ENCODE measurements at regions not wholly inside any gene's neighbourhood (a gene's known extent, or its start where the extent isn't known, plus 50 kb on each side); places are given as distances from the start of the nearest gene placed in this dataset.

DNA sequence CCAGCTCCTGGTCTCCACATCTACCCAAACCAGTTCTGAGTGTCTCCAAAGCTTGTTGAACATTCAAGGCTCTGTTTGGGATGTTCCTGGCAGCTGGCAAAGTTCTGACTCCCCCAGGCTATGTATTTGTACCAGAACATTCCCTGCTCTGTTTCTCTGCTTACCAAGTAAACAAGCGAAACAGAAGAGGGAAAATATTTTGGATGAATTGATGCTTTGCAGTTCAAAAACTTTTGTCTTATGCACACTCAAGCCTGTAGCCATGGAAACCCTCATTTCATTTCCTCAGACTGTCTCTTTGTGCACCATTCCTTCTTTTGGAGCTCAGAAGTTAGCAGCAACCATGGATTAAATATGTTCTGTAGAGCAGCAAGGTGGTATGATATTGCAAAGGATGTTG is 145.8 kb downstream of the ACTL7B start:
- no peak for DNase-seq (ENCODE audit: low spot score)
- in situ Hi-C loops (cut with MboI; ENCODE audit: low pct_unique_long_range_greater_than_20kb, low sequenced_read_pairs, unreplicated experiment) = no loop called here
- TF ChIP-seq, protein P1, sequence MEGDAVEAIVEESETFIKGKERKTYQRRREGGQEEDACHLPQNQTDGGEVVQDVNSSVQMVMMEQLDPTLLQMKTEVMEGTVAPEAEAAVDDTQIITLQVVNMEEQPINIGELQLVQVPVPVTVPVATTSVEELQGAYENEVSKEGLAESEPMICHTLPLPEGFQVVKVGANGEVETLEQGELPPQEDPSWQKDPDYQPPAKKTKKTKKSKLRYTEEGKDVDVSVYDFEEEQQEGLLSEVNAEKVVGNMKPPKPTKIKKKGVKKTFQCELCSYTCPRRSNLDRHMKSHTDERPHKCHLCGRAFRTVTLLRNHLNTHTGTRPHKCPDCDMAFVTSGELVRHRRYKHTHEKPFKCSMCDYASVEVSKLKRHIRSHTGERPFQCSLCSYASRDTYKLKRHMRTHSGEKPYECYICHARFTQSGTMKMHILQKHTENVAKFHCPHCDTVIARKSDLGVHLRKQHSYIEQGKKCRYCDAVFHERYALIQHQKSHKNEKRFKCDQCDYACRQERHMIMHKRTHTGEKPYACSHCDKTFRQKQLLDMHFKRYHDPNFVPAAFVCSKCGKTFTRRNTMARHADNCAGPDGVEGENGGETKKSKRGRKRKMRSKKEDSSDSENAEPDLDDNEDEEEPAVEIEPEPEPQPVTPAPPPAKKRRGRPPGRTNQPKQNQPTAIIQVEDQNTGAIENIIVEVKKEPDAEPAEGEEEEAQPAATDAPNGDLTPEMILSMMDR (IDR thresholded peaks at IDR 0.05; ENCODE audit: extremely low read depth, insufficient read depth, missing control alignments) = no peak

- DNase-seq (ENCODE audit: low spot score) = no peak
- in situ Hi-C loops (cut with MboI; ENCODE audit: low pct_unique_long_range_greater_than_20kb, low sequenced_read_pairs, unreplicated experiment) = no loop called here
- TF ChIP-seq, protein P1 (IDR thresholded peaks at IDR 0.05; ENCODE audit: extremely low read depth, insufficient read depth, missing control alignments) = no peak
Observed at GRCh38 chr9:108709126-108709525, 146.7 kb downstream of the ACTL7B start.

GRCh38 chr9:108708448-108708847 is 147.3 kb downstream of the ACTL7B start:
- in situ Hi-C loops (cut with MboI; ENCODE audit: low pct_unique_long_range_greater_than_20kb, low sequenced_read_pairs, unreplicated experiment) = no loop called here
- TF ChIP-seq, protein P1 (IDR thresholded peaks at IDR 0.05; ENCODE audit: extremely low read depth, insufficient read depth, missing control alignments) = no peak
- DNase-seq (ENCODE audit: low spot score) = no peak

GRCh38 chr9:108707120-108707519 is 148.7 kb downstream of the ACTL7B start:
- TF ChIP-seq, protein P1 (IDR thresholded peaks at IDR 0.05; ENCODE audit: extremely low read depth, insufficient read depth, missing control alignments) = no peak
- no peak for DNase-seq (ENCODE audit: low spot score)

GRCh38 chr9:108704156-108704852 is 151.5 kb downstream of the ACTL7B start:
- TF ChIP-seq, protein P1 (IDR thresholded peaks at IDR 0.05; ENCODE audit: extremely low read depth, insufficient read depth, missing control alignments) = no peak
- no peak for DNase-seq (ENCODE audit: low spot score)
- in situ Hi-C loops (cut with MboI; ENCODE audit: low pct_unique_long_range_greater_than_20kb, low sequenced_read_pairs, unreplicated experiment) = no loop called here

More at GRCh38 chr9:108707120-108707519, 148.7 kb downstream of the ACTL7B start:
- in situ Hi-C loops (cut with MboI; ENCODE audit: low pct_unique_long_range_greater_than_20kb, low sequenced_read_pairs, unreplicated experiment) = no loop called here

DNA sequence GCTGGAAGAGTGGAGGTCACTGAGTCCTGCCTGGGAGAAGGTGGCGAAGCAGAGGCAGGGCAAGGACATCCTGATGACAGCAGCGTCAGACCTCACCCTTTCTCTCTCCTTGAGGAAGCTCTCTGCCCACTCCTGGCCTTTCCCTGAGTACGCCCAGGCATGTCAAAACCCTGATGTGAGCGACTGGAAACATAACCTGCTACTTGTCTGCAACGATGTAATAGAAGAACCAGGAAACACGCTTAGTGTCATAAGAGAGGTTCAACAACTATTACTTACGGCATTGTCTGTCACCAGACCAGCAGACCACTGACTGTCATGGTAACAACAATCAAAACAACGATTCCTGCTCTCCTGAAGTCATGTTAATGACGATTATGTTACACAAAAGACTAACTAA is 152.4 kb downstream of the ACTL7B start:
- in situ Hi-C loops (cut with MboI; ENCODE audit: low pct_unique_long_range_greater_than_20kb, low sequenced_read_pairs, unreplicated experiment) = no loop called here
- TF ChIP-seq, protein P1 (IDR thresholded peaks at IDR 0.05; ENCODE audit: extremely low read depth, insufficient read depth, missing control alignments) = no peak

More for the DNA sequence above, 152.4 kb downstream of the ACTL7B start:
- DNase-seq (ENCODE audit: low spot score) = no peak
